NCI-H526 treated with DMSO at 0.1 percent for 48 hours (cell line): ENCODE measurements at regions not wholly inside any gene's neighbourhood (a gene's known extent, or its start where the extent isn't known, plus 50 kb on each side); places are given as distances from the start of the nearest gene placed in this dataset.

ENCODE experiments used
- DNase-seq: peaks from one replicate; lab custom pipeline; 2025; lab: John Stamatoyannopoulos, UW

- DNase-seq = no peak
Observed at GRCh38 chr13:80036845-80037504, 304.0 kb downstream of the SPRY2 start.

GRCh38 chr13:80035096-80035495, 305.8 kb downstream of the SPRY2 start:
- DNase-seq = no peak

GRCh38 chr13:80033951-80034350, 307.0 kb downstream of the SPRY2 start:
- no peak for DNase-seq

- no peak for DNase-seq
Observed at GRCh38 chr13:80033286-80033685, 307.6 kb downstream of the SPRY2 start.

GRCh38 chr13:80030491-80030890, 310.4 kb downstream of the SPRY2 start:
- no peak for DNase-seq

GRCh38 chr13:80029170-80029569, 311.8 kb downstream of the SPRY2 start:
- DNase-seq = no peak

- DNase-seq = no peak
Observed at GRCh38 chr13:80022146-80022545, 318.8 kb downstream of the SPRY2 start.

GRCh38 chr13:80012251-80012650, 328.7 kb downstream of the SPRY2 start:
- no peak for DNase-seq

- no peak for DNase-seq
Observed at GRCh38 chr13:80011448-80012212, 329.3 kb downstream of the SPRY2 start.

- no peak for DNase-seq
Observed at GRCh38 chr13:80010846-80011245, 330.1 kb downstream of the SPRY2 start.

- no peak for DNase-seq
Observed at GRCh38 chr13:80010286-80010831, 330.6 kb downstream of the SPRY2 start.

- no peak for DNase-seq
Observed at GRCh38 chr13:80009760-80010159, 331.2 kb downstream of the SPRY2 start.

GRCh38 chr13:80006940-80007339, 334.0 kb downstream of the SPRY2 start:
- DNase-seq = no peak

- DNase-seq = no peak
Observed at GRCh38 chr13:80001510-80001842, 339.4 kb downstream of the SPRY2 start.

GRCh38 chr13:80000684-80001509, 340.0 kb downstream of the SPRY2 start:
- DNase-seq = no peak

GRCh38 chr13:79999601-80000000, 341.3 kb downstream of the SPRY2 start:
- no peak for DNase-seq

GRCh38 chr13:79998381-79998880, 342.5 kb downstream of the SPRY2 start:
- no peak for DNase-seq

- no peak for DNase-seq
Observed at GRCh38 chr13:79997244-79997643, 343.7 kb downstream of the SPRY2 start.

- no peak for DNase-seq
Observed at GRCh38 chr13:79995334-79995733, 345.6 kb downstream of the SPRY2 start.

GRCh38 chr13:79992111-79992510, 348.8 kb downstream of the SPRY2 start:
- DNase-seq = no peak

GRCh38 chr13:79990048-79990447, 350.9 kb downstream of the SPRY2 start:
- no peak for DNase-seq

- no peak for DNase-seq
Observed at GRCh38 chr13:79989217-79989661, 351.7 kb downstream of the SPRY2 start.
